ENCODE measurements at regions not wholly inside any gene's neighbourhood (a gene's known extent, or its start where the extent isn't known, plus 50 kb on each side); places are given as distances from the start of the nearest gene placed in this dataset.

- Histone ChIP-seq H3K56ac (ENCODE audit: extremely low read depth, insufficient read depth, low read length) (no peak overlapping the region), H3K23ac (ENCODE audit: low read depth, low read length) (no peak overlapping the region), H2BK15ac (ENCODE audit: low read depth, low read length) (no peak overlapping the region), H3K4me3 (ENCODE audit: insufficient read depth, low read depth, low read length) (no peak overlapping the region), H3K4me2 (ENCODE audit: low read depth, low read length) (no peak overlapping the region), H2AK5ac (ENCODE audit: low read depth, low read length) (no peak overlapping the region), H3K9me1 (ENCODE audit: insufficient read depth, low read length) (no peaks in the 10 kb centered on the region), H4K20me1 (ENCODE audit: insufficient read depth, low read length) (no peaks in the 10 kb centered on the region), H4K8ac (ENCODE audit: low read depth in 2 of 2, low read length in 2 of 2) (no peak overlapping the region), H2AFZ (replicated peaks; ENCODE audit: low read length, poor library complexity) (no peak overlapping the region), H3K79me1 (ENCODE audit: low read depth in 1 of 2, low read length in 2 of 2) (no peaks in the 10 kb centered on the region), H4K5ac (ENCODE audit: low read depth, low read length) (no peak overlapping the region), H3K4ac (ENCODE audit: low read depth, low read length) (no peak overlapping the region), H2BK20ac (ENCODE audit: low read depth, low read length) (no peak overlapping the region), H2AK9ac (replicated peaks; ENCODE audit: low read depth, low read length, poor library complexity) (no peak overlapping the region), H3K18ac (ENCODE audit: low read depth, low read length) (no peak overlapping the region), H3K36me3 (ENCODE audit: control insufficient read depth, insufficient read depth, low read length) (no peaks in the 10 kb centered on the region), H2BK5ac (ENCODE audit: low read depth, low read length, poor library complexity, severe bottlenecking) (no peak overlapping the region), H3K9me3 (ENCODE audit: control insufficient read depth, insufficient read depth, low read length) (no peaks in the 10 kb centered on the region), H3K4me1 (ENCODE audit: control insufficient read depth, insufficient read depth, low read length) (peaks cover 2% of the 10 kb centered on the region; the same call in 1 of the 2 replicates), H2BK120ac (ENCODE audit: low read depth, low read length) (no peak overlapping the region), H3K9ac (ENCODE audit: low read depth, low read length) (no peak overlapping the region), H3K14ac (replicated peaks; ENCODE audit: low read depth, low read length) (no peak overlapping the region), H3K27me3 (ENCODE audit: control insufficient read depth, insufficient read depth, low read length) (no peaks in the 10 kb centered on the region), H3K27ac (ENCODE audit: insufficient read depth, low read length) (no peak overlapping the region), H4K91ac (ENCODE audit: insufficient read depth, low read depth, low read length) (no peak overlapping the region)
- intact Hi-C loops (cut with micrococcal nuclease), result no loop called here
- no CpG with 5 or more reads among the region's 1 CpG for WGBS, 2 experiments (ENCODE audit: extremely low coverage in 2 of 2, insufficient read length in 1 of 2)
- no TSS peak for BruUV-seq (replicated peaks)
- DNase-seq (no peak), ATAC-seq (ENCODE audit: low read depth) (no peak)
- no peak for TF ChIP-seq RAD21 (IDR thresholded peaks at IDR 0.05; ENCODE audit: low read length)
- no peak for TF ChIP-seq FOS (IDR thresholded peaks at IDR 0.05; ENCODE audit: low read depth, low read length)
- 0 out of 2 replicates have a peak, but pooled peaks have one; percentile 17 for TF ChIP-seq CTCF (conservative IDR thresholded peaks at IDR 0.05; ENCODE audit: low read depth, low read length)
- dilution Hi-C loops (cut with HindIII; ENCODE audit: low sequenced_read_pairs, unreplicated experiment), result no loop called here
- ChIA-PET CTCF (interaction anchor here (0.7 to 1.4 kb wide), 2 partner anchors 11 to 21 kb away, joined by 4 read pairs; no protein-coding TSS in a partner anchor), POLR2A (ENCODE audit: unreplicated experiment) (interaction anchor here (0.5 kb wide), 1 partner anchor 293 kb away, joined by 14 read pairs; the partner anchor contains the start of gene NR2F1)
- in situ Hi-C loops (cut with MboI; ENCODE audit: low sequenced_read_pairs), result no loop called here
These were observed 134.3 kb upstream of the POU5F2 start for GRCh38 chr5:93875693-93876092.
